Medulla oblongata (tissue), 1 donor: ENCODE measurements at regions not wholly inside any gene's neighbourhood (a gene's known extent, or its start where the extent isn't known, plus 50 kb on each side); places are given as distances from the start of the nearest gene placed in this dataset.

Experiments used
- DNase-seq: peaks from one replicate; pipeline ENCODE4 v3.0.0-alpha.2; 2015; ENCODE audit errors: extremely low spot score

- no peak for DNase-seq
Observed at GRCh38 chr15:85941186-85941855, 138.3 kb upstream of the AGBL1 start.

GRCh38 chr15:85942632-85943031 lies 137.0 kb upstream of the AGBL1 start:
- no peak for DNase-seq

GRCh38 chr15:85943151-85943550 lies 136.5 kb upstream of the AGBL1 start:
- no peak for DNase-seq

- DNase-seq = no peak
Observed at GRCh38 chr15:85943791-85944190, 135.9 kb upstream of the AGBL1 start.

- no peak for DNase-seq
Observed at GRCh38 chr15:85947021-85947420, 132.7 kb upstream of the AGBL1 start.

GRCh38 chr15:85947936-85948335 lies 131.7 kb upstream of the AGBL1 start:
- no peak for DNase-seq

GRCh38 chr15:85950101-85950500 lies 129.6 kb upstream of the AGBL1 start:
- DNase-seq = no peak

GRCh38 chr15:85954586-85954985 lies 125.1 kb upstream of the AGBL1 start:
- no peak for DNase-seq

- no peak for DNase-seq
Observed at GRCh38 chr15:85955501-85956391, 123.9 kb upstream of the AGBL1 start.

GRCh38 chr15:85956532-85957275 lies 123.0 kb upstream of the AGBL1 start:
- DNase-seq = no peak

GRCh38 chr15:85959611-85960010 lies 120.1 kb upstream of the AGBL1 start:
- DNase-seq = no peak

- DNase-seq = no peak
Observed at GRCh38 chr15:85960381-85960780, 119.3 kb upstream of the AGBL1 start.

- no peak for DNase-seq
Observed at GRCh38 chr15:85961821-85962220, 117.8 kb upstream of the AGBL1 start.

GRCh38 chr15:85963262-85963760 lies 116.4 kb upstream of the AGBL1 start:
- DNase-seq = no peak

GRCh38 chr15:85964471-85964870 lies 115.2 kb upstream of the AGBL1 start:
- no peak for DNase-seq

GRCh38 chr15:85967553-85967952 lies 112.1 kb upstream of the AGBL1 start:
- DNase-seq = no peak

GRCh38 chr15:85972805-85973540 lies 106.7 kb upstream of the AGBL1 start:
- DNase-seq = no peak

- DNase-seq = no peak
Observed at GRCh38 chr15:85973584-85974347, 105.9 kb upstream of the AGBL1 start.

GRCh38 chr15:85974348-85974705 lies 105.3 kb upstream of the AGBL1 start:
- no peak for DNase-seq

GRCh38 chr15:85974742-85975141 lies 104.9 kb upstream of the AGBL1 start:
- DNase-seq = no peak

GRCh38 chr15:85976102-85976501 lies 103.6 kb upstream of the AGBL1 start:
- no peak for DNase-seq
